ENCODE measurements at regions not wholly inside any gene's neighbourhood (a gene's known extent, or its start where the extent isn't known, plus 50 kb on each side); places are given as distances from the start of the nearest gene placed in this dataset.

DNA sequence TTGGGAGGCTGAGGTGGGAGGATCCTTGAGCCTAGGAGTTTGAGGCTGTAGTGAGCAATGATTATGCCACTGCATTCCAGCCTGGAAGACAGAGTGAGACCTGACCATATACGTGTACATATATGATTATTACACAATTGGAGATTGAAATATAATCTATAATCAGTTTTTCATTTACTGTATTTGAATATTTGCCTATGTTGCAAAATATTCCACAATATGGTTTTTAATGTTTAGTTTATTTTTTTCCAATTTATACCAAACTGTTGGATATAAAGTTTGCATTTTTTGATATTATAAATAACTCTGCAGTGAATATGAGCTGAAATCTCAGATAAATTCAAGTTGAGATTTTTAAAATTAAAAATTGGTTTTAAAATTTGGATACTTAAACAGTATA, 79.6 kb upstream of the SIRPG start:
- TF ChIP-seq, protein P1, sequence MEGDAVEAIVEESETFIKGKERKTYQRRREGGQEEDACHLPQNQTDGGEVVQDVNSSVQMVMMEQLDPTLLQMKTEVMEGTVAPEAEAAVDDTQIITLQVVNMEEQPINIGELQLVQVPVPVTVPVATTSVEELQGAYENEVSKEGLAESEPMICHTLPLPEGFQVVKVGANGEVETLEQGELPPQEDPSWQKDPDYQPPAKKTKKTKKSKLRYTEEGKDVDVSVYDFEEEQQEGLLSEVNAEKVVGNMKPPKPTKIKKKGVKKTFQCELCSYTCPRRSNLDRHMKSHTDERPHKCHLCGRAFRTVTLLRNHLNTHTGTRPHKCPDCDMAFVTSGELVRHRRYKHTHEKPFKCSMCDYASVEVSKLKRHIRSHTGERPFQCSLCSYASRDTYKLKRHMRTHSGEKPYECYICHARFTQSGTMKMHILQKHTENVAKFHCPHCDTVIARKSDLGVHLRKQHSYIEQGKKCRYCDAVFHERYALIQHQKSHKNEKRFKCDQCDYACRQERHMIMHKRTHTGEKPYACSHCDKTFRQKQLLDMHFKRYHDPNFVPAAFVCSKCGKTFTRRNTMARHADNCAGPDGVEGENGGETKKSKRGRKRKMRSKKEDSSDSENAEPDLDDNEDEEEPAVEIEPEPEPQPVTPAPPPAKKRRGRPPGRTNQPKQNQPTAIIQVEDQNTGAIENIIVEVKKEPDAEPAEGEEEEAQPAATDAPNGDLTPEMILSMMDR (IDR thresholded peaks at IDR 0.05) = no peak
- no peak for TF ChIP-seq POLR2A (IDR thresholded peaks at IDR 0.05)
